DMS 273 (cell line): ENCODE measurements at regions not wholly inside any gene's neighbourhood (a gene's known extent, or its start where the extent isn't known, plus 50 kb on each side); places are given as distances from the start of the nearest gene placed in this dataset.
"Not testable (repeated sequence)": the region's sequence is repeated elsewhere in the genome, so short reads cannot be mapped to it uniquely, and the experiment has no call there.

Experiments used
- DNase-seq: peaks from one replicate; lab custom pipeline; 2025; ENCODE audit not compliant: unreplicated experiment; lab: John Stamatoyannopoulos, UW

DNA sequence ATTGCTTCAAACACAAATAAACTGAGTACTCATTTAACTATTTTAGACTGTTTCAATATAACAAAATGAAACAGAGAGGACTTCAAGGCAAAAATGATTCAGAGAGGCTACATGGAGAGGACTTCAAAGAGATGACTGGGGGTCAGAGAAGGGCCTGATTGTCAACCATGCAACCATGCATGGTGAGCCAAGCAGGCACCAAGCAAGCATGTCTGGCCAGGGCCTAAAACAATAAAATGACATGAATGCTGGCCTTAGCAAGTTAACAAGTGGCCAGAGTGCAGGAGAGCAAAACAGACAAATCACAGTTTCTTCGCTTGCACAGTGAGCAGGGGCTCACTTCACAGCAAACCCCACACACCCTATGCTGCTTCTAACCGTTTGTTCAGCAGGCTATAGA lies 356.5 kb upstream of the MTPN start:
- DNase-seq, result no peak

DNA sequence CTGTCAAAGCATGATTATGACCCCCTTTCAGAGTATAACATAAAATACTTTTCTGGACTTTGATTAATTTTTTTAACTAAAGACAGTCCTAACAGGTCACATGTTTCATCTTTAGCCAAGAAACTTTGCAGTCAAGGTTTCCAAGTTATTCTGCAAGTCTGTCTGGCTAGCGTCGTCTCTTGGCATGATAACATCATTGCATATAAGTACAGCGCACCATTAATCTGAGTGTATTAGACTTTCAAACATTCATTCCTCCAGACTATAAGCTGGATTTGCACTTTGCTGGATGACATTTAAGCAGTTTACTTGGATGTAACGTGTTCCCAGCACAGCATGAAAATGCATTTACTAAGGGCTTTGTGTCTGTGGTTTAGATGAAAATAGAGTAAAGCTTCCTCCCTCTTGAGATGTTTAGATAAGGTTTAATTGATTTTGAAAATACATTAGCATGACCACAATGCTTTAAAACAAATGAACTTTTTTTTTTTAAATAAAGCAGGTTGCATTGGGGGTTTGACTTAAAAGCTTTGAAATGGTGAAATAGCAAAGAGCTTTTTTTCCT lies 349.0 kb upstream of the MTPN start:
- DNase-seq, result no peak

DNA sequence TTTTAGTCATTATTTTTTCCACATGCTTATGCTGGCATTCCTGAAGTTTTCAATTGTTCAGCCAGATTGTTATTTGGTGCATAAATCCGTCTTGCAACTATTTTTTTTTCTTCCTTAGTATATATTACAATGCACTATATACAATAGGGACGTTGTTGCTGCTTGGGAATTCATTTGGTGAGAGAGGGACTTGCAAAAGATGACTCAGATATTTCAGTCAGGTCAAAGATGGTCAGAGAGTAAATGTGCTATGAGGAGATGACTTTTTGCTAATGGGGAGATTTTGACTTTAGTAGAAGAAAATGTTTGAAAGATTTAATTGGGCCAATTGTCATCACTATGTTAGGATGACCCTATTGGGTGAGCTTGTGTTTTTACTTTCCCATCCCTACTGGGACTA lies 348.4 kb upstream of the MTPN start:
- DNase-seq, result no peak

DNA sequence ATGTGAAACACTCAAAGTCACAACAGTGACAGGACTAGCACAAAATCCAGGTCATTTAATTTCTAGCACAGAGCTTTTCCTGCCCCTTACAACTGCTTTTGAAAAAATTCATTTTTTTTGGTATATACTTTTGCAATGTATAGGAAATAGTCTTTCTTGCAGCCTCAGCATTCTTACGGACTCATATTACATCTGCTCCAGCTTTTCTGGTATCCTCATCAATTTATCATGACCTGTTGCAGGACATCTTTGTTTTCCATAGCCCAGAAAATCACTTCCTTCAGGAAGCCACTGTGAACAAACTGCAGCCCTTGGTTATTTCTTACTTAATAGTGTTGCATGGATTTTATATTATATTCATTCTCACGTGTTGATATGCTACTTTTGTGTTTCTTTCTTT lies 347.9 kb upstream of the MTPN start:
- DNase-seq, result no peak

DNA sequence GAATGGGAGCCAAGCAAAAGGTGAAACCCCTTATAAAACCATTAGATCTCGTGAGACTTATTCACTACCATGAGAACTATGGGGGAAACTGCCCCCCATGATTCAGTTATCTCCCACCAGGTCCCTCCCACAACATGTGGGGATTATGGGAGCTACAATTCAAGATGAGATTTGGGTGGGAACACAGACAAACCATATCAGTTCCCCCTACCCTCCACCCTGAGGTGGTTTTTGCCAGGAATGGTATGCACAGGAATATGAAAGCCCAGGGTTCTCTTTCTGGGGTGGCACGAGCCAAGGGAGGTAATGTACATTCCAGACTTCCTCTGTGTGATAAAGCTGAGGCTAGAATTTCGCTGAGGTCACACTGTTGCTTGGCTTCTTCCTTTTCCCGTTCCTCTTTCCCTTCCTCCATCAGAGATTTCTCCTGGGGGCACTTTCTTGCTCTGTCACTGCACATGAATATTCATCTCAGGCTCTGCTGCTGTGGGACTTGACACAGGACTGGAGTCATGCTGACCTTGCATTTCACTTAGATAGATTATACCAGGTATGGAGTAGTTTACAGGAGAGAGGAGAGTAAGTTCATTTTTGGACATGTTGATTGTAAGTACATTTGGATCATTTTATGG lies 347.0 kb upstream of the MTPN start:
- DNase-seq, result no peak

DNA sequence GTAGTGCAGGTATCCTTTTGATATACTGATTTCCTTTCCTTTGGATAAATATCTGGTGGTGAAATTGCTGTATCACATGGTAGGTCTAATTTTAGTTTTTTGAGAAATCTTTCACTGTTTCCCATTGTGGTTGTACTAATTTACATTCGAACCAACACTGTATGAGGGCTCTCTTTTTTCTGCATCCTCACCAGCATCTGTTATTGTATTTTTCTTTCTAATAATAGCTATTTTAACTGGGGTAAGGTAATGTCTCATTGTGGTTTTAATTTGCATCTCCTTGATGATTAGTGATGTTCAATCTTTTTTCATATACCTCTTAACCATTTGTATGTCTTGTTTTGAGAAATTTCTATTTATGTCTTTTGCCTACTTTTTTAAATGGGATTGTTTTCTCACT lies 335.4 kb upstream of the MTPN start:
- no peak for DNase-seq

DNA sequence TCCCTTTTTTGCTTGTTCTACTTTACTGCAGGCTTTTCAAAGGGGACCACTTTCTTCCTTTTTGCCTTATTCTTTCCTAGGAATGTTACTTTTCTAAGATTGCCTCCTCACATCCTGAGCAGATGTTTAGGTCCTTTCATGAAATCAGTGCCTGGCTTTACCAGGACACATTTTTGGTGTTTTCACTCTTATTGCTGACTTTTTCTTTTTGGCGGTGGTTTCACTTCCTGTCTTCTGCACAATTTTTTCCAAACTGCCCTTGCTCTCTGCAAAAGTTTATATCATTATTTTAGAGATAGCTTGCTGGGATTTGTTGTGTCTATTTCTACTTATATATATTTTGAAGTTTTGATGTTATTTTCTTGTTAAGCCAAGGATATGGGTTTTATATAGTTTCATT lies 332.2 kb upstream of the MTPN start:
- no peak for DNase-seq

DNA sequence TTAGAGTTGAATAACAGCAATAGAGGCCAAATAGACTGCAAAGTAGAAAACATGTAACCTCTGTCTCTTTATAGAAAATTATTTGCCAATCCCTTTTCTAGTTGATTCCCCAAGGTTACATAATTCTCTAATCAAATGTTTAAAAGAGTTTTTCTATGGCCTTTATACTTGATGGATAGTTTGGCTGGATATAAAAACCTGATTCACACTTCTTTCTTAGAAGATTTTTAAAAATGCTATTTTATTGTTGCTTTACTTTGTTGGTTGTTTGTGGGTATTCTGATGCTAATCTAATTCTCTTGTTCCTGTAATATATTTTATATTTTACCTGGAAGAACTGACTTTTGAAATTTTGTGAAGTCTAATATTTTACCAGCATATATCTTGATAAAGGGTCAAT lies 331.1 kb upstream of the MTPN start:
- DNase-seq, result no peak

DNA sequence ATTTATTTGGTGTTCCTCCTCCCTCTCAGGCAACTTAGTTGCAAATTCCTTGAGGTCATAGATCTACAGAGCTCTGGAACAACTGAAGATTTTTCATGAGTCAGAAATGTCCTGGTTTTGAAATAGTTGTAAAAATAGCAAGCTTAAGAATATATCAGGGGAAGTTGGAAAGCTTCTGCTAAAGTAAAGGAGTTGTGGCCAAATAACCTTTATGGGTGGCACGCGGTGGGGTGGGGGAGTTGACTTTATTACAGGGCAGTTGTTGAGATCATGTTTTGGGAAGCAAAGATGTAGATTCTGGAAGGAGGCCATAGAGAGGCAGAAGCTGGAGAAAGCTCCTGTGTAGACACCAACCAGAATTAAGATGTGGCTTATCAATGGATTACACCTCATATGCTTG lies 326.0 kb upstream of the MTPN start:
- DNase-seq, result no peak

DNA sequence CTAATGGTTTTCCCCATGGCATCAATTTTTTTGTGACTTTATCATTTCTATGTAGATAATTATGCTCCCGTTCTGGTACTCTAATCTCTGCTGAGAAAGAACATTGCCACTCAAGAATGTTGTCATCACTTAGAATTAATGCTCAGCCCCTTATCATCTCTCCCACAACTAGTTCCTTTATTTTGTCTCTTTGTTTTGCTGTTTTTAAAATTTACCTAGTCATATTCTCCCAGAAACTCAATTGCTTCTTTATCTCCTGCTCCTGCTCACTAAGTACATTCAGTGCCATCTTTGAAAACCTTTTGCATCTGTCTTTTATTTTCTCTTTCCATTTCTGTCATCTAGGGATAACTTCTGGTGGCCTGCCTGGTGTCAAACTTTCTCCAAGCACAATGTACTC lies 324.9 kb upstream of the MTPN start:
- no peak for DNase-seq

DNA sequence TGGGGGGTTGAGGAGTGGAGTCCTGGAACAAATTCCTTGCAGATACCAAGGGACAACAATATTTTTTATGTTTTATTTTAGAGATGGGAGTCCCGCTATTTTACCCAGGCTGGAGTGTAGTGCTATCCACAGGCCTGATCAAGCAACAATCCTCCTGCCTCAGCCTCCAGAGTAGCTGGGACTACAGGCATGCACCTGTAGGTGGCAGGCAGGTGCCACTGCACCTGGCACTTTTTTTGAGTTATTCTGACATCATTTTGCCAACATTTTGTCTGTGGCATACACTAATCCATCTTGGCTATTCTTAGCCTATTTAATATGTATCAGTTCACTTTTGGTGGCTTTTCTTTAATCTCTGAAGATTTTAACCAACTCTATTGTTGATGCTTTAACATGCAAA lies 317.8 kb upstream of the MTPN start:
- DNase-seq, result no peak

DNA sequence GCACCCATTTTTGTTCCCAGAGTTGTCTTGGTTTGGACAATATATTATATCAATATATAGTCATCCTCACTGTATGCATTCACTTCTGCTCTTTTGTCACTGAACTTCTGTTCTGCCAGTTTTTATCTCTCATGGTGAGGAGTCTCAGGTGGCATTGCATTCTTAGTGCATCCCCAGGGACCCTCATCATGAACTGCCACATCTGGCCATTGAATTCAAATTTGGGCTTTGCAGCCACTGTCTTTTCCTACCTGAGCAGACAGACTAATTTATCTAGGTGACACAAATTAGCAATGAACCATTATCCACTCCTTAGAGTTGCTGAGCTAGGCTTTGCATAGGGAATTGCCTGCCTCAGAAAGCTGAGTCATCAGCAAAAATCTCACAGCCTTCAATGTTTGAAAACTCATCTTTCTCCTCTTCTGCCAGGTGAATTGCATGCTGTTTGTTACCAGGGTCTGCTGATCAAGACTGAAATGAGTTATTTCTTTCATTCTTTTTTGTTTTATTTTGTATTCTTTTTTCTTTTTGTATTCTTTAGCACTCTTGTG lies 316.8 kb upstream of the MTPN start:
- DNase-seq, result no peak

DNA sequence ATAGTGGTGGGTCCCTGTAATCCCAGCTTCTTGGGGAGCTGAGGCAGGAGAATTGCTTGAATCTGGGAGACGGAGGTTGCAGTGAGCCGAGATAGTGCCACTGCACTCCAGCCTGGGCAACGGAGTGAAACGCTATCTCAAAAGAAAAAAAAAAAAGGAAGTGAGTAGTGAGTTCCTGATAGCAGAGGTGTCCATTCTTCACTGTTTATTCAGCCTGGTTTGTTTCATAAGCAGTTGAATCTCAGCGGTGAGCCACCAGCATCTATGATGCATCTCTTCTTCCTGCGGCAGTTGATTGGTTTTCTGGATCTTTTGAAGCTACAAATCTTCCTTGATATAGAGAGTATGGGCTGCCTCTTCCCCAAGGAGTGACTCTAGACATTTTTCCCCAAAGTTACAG lies 316.1 kb upstream of the MTPN start:
- DNase-seq, result no peak

DNA sequence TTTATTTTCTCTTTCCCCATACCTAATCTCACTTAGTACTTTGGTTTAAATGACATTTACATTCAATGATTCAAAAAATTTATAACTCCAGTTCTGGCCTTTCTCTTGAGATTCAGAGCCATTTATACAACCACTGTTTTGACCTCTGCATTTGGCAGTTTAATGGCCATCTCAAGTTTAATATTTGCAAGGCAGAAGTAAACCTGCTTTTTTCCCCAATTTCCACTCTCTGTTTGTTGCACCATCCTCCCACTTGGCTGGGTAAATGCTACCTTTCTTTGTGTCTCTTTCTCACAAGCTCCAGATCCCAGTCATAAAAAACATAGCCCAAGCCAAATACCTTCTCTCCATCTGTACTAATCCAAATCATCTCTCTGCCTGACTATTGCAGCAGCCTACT lies 315.2 kb upstream of the MTPN start:
- no peak for DNase-seq

DNA sequence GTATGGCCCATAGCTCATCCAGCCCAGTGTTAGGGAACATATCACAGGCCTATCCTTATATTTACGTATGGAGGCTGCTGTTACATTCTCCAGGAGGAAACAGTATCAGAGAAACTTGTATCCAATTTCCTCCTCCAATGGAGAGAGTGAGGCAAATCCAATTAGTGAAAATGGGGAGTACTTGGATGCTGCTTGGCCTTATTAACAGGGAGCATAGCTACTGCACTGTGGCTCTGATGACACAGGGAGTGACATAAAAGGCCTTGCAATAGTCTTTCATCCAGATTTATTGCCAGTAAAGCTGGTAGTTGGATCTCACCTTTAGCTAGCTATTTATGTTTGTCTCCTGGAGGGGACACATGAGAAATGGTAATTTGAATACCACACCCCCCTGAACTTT lies 313.2 kb upstream of the MTPN start:
- no peak for DNase-seq

DNA sequence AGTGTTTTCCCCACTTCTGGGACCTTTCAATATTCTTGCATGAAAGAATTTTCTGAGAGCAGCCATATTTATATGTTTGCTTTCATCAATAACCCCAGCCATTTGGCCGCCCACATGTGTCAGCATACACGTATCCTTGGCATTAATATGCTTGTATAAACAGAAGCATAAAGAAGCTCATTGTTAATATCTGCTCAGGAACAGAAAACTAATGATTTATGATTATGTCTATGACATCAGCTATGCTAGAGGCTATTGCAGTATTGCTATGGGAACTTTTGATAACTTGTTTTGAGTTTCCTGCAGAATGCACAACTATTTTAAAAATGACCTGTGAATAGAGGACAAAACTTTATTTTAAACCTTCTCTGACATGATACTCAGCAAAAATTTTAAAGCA lies 300.9 kb upstream of the MTPN start:
- DNase-seq, result no peak

DNA sequence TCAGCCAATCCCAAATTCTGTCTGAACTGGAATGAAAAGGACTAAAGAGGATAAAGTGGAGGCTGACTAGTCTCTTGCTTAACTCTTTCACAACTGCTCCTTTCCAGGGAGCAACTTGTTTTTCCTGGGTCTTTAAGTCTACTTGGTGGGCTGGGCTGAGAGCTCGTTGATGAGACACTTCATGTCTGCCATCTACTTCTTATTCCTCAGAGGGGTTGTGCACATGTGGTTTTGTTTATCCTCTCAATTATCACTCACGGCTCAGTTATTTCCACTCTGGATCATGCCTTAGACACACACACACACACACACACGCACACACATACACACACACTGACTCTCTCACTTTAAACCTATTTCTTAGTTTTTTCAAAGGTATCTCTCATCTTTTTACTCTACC lies 298.6 kb upstream of the MTPN start:
- no peak for DNase-seq

DNA sequence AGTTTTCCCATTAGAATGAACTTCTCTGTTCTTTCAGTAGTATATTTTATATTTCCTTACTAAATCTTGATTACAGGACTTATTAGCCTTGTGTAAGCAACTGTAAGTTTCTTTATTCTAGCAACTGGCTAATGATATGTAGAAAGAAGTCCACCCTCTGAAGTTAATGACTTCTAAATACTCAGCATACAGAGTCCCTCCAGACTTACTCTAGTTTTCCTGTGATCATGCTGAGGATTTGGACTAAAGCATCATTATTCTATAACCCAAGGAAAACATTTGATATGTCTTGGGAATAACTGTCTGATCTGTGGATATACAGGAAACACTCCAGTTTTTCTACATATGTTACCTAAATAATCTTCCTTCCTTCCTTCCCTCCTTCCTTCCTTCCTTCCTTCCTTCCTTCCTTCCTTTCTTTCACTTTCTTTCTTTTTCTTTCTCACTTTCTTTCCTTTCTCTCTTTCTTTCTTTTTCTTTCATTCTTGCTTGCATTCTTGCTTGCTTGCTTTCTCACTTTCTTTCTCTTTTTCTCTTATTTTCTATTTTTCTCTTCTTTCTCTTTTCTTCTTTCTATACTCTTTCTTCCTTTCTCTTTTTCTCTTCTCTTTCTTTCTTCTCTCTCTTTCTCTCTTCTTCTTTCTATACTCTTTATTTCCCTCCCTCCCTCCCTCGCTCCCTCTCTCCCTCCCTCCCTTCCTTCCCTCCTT lies 297.6 kb upstream of the MTPN start:
- no peak for DNase-seq

DNA sequence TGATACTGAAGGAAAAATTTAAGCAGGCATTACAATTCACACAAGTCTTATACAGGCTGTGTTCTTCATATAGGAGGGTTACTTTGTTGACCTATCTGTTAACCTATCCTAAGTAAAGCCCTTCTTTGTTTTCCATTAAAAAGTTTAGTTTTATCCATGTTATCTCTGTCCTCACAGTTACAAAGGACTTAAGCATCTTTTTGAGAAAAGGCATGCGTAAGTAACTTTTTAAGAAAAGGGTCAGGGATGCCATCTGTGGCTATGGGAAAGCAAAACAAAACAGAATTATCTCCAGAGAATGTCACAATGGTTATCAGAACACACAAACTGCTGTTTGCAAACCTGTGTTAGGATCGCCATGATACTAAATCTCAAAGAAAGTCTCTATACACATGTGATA lies 295.8 kb upstream of the MTPN start:
- no peak for DNase-seq

DNA sequence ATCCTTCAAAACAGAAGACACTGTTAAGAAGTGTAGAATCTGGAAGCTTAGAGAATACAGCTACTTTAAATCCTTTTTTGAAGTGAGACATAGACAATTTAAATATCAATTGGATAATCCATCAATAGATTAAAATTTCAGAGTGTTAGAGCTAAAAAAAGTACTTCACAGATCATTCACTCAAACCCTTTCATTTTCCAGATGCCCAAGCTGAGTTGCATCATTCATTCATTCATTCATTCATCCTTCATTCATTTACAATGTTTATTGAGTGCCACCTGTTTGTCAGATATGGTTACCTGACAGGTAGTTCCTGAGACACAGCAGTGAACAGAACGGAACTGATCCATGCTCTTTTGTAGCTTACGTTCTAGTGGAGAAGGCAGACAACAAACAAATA lies 290.7 kb upstream of the MTPN start:
- no peak for DNase-seq

DNA sequence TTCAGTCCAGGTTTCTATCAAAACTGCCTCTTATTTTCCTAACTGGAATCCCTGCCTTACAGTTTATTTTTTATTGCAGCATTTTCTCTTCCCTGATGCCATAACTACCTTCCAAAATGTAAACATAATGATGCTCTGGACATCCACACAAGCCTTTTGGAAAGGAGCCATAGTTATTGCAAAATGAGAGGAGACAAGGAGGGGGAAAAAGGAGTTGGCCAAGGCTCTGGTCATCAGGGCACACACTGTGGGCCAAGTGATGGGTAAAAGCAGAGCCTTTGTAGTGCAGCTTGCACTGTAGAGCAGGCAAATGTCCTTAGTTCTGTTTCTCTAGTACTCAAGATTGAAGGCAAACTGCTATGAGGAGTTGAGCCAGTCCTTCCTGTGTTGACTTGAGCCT lies 289.3 kb upstream of the MTPN start:
- no peak for DNase-seq

DNA sequence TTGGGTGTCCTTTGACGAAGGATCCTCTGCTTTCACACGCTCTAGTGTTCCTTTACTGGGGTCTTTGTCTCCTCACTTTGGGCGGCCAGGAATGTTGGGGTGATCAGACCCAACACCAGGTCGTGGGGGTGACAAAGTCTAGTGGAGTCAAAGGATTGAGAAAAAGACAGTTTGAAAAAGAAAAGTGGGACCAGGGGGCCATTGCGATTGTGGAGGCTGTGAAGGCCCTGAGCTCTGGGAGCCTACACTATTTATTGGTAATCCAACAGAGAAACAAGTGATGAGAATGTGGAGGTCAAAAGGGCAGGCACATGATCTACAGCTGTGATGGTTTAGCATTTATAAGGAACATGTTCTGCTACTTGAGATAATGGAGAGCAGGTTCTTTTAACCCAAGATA lies 287.1 kb upstream of the MTPN start:
- not testable (repeated sequence) for DNase-seq
